Fibroblast of pulmonary artery (primary cell): ENCODE measurements at regions not wholly inside any gene's neighbourhood (a gene's known extent, or its start where the extent isn't known, plus 50 kb on each side); places are given as distances from the start of the nearest gene placed in this dataset.

Experiments used
- DNase-seq: peaks from one replicate; pipeline ENCODE4 v3.0.0-alpha.2; 2010; ENCODE audit warnings: low read depth
- H3K4me3 ChIP-seq: replicated peaks from 2 replicates; pipeline ENCODE4 v1.5.1; 2011; ENCODE audit warnings: low read depth, mild to moderate bottlenecking, control low read depth, low read length, moderate library complexity
- CTCF ChIP-seq: IDR thresholded peaks from 2 replicates; pipeline ENCODE4 v1.5.1; 2011; ENCODE audit warnings: mild to moderate bottlenecking, control low read depth, low read length, inconsistent platforms; ENCODE audit errors: missing control alignments

- no peak for DNase-seq
- no peak for TF ChIP-seq CTCF
- no peak overlapping the region for H3K4me3 ChIP-seq
Observed at GRCh38 chr15:69583626-69584025, 131.0 kb downstream of the RPLP1 start.

- TF ChIP-seq CTCF: no peak
- no peak overlapping the region for H3K4me3 ChIP-seq
- no peak for DNase-seq
Observed at GRCh38 chr15:69585937-69586336, 133.3 kb downstream of the RPLP1 start.

DNA sequence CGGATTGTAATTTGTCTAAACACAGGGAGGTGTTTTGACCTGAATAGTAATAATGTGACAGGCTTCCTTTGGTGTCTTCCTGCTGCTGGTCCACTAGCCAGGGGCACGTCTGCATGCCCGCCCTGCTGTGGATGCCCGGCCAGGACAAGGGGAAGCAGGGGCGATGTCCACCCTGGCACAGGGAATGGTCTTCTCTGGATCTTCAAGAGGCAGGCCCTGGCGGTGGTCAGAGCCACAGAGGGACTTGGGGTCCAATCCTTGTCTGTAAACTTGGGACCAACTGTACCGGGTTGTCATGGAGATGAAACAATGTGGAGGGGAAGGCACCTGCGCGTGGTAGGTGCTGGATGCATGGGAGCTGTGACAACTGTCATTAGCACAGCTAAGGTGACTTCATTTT, 134.1 kb downstream of the RPLP1 start:
- DNase-seq: no peak
- no peak overlapping the region for H3K4me3 ChIP-seq
- no peak for TF ChIP-seq CTCF

GRCh38 chr15:69587723-69588426, 135.3 kb downstream of the RPLP1 start:
- no peak for TF ChIP-seq CTCF
- peak; percentile 25 for DNase-seq
- H3K4me3 ChIP-seq: no peak overlapping the region

GRCh38 chr15:69590201-69590710, 137.6 kb downstream of the RPLP1 start:
- no peak for TF ChIP-seq CTCF
- DNase-seq: no peak
- H3K4me3 ChIP-seq: no peak overlapping the region

DNA sequence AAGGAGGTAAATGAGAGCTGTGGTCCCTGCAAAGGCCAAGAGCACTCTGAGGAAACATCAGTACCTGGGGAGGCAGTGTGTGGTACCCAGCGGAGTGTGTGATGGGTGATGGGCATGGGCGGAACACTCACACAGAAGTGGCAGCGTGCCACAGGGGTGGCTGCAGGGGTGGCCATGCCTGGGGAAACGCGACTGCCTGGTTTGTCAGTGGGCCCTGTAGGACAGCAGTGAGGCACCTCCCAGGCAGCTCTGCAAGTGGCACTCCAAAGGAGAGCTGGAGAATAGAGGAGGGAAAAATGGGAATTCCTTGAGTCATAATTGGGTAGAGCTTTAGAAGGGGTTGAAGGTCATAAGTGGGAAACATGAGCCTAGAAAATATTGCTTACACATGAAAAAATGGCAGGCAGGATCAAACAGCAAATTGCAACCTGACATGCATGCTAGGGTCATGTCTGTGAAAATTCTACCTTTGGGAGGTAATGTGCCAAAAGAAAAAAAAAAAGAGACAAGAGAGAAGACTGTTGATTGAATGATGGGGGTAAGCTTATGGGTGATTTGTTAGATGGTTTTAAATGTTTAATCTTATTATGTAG, 138.4 kb downstream of the RPLP1 start:
- DNase-seq: no peak
- H3K4me3 ChIP-seq: no peak overlapping the region
- no peak for TF ChIP-seq CTCF

DNA sequence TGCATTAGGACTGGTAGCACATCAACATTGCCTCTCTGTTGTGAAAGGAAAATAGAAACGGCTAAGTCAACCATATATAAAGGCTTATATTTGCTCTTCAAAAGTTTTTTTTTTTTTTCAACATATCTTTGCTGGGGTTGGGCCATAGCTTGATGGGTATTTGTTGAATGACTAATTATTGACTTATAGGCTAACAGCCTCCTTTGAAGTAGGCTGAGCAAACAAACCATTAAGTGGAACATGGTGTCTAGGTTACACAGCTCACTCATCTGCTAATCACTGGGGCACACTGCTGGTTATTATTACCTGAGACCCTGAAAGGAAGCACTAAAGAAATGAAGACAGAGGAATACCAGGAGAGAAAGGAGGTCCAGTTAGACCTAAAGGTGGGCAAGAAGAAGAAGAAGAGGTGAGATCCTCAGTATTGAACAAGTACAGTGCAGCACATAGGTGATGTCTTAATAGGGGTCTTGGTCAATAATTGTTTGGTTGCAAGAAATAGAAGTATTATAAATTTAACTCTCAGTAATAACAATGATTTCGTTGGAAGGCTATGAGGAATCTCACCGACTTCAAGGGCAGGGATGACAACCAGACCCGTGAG, 139.4 kb downstream of the RPLP1 start:
- no peak overlapping the region for H3K4me3 ChIP-seq
- no peak for TF ChIP-seq CTCF
- no peak for DNase-seq
